H1 (cell line): ENCODE measurements at regions not wholly inside any gene's neighbourhood (a gene's known extent, or its start where the extent isn't known, plus 50 kb on each side); places are given as distances from the start of the nearest gene placed in this dataset.

Source experiments
- BACH1 ChIP-seq: IDR thresholded peaks from 2 replicates; pipeline ENCODE4 v1.6.1; 2012; ENCODE audit warnings: low read length, improper control_type of control experiment
- BCL11A ChIP-seq, 2 experiments: IDR thresholded peaks; one replicate each; pipeline ENCODE4 v1.6.1; 2011; ENCODE audit warnings: low read depth in 2 of 2, low read length in 2 of 2, mild to moderate bottlenecking in 2 of 2
- GABPA ChIP-seq: IDR thresholded peaks from 2 replicates; pipeline ENCODE4 v1.6.1; 2011; ENCODE audit warnings: mild to moderate bottlenecking, low read length, moderate library complexity, borderline replicate concordance; ENCODE audit not compliant: insufficient read depth
- HDAC6 ChIP-seq: IDR thresholded peaks from one replicate; pipeline ENCODE4 v1.7.1; 2012; ENCODE audit warnings: low read depth, mild to moderate bottlenecking, inconsistent platforms, low read length, moderate library complexity
- NRF1 ChIP-seq: IDR thresholded peaks from 2 replicates; pipeline ENCODE4 v1.6.1; 2011; ENCODE audit warnings: mild to moderate bottlenecking, low read depth, low read length, improper control_type of control experiment

DNA sequence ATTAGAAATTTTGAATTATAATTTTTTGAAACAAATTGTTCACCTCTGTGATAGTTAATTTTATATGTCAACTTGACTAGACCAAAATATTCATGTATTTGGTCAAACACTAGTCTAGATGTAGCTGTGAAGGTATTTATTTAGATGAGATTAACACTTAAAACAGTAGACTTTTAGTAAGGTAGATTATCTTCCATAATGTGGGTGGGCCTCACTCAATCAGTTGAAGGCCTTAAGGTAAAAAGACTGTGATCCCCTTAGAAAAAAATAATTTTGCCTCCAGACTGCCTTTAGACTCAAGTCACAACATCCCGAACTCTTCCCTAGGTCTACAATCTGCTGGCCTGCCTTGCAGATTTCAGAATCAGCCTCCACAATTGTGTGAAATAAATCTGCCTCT, 177.3 kb upstream of the PABPC5 start (continued):
- TF ChIP-seq BCL11A (IDR thresholded peaks at IDR 0.05; ENCODE audit: low read depth in 2 of 2, low read length in 2 of 2) (no peak), BACH1 (no peak), NRF1 (no peak), GABPA (no peak), HDAC6 (no peak)
